Astrocyte (in vitro differentiated cells and primary cell): ENCODE measurements at regions not wholly inside any gene's neighbourhood (a gene's known extent, or its start where the extent isn't known, plus 50 kb on each side); places are given as distances from the start of the nearest gene placed in this dataset.

ENCODE experiments used
- DNase-seq: peaks from one replicate; pipeline ENCODE4 v3.0.0-alpha.2; 2010; ENCODE audit warnings: low read depth
- FAIRE-seq: peaks from 2 replicates; lab custom pipeline; 2011; peaks lifted over from hg19 to GRCh38; lab: Jason Lieb, UNC
- H2AFZ ChIP-seq: 2 replicates; pipeline ENCODE4 v1.6.0; 2012; ENCODE audit warnings: low read depth, low read length, inconsistent platforms
- H3K27ac ChIP-seq: 2 replicates; pipeline ENCODE4 v1.5.1; 2011; ENCODE audit warnings: low read depth, low read length, inconsistent platforms
- H3K27me3 ChIP-seq: 2 replicates; pipeline ENCODE4 v1.6.0; 2011; ENCODE audit warnings: low read length, inconsistent platforms; ENCODE audit not compliant: insufficient read depth
- H3K36me3 ChIP-seq: 2 replicates; pipeline ENCODE4 v1.5.1; 2011; ENCODE audit warnings: low read length, inconsistent platforms; ENCODE audit not compliant: insufficient read depth
- H3K4me1 ChIP-seq: 2 replicates; pipeline ENCODE4 v1.5.1; 2011; ENCODE audit warnings: low read length, inconsistent platforms; ENCODE audit not compliant: insufficient read depth
- H3K4me2 ChIP-seq: 2 replicates; pipeline ENCODE4 v1.6.0; 2012; ENCODE audit warnings: low read length, inconsistent platforms
- H3K4me3 ChIP-seq: 2 replicates; pipeline ENCODE4 v1.5.1; 2011; ENCODE audit warnings: low read depth, mild to moderate bottlenecking, low read length, inconsistent platforms; ENCODE audit not compliant: insufficient read depth
- H3K79me2 ChIP-seq: 2 replicates; pipeline ENCODE4 v1.6.0; 2012; ENCODE audit warnings: mild to moderate bottlenecking, low read length, inconsistent platforms; ENCODE audit not compliant: insufficient read depth
- H3K9ac ChIP-seq: 2 replicates; pipeline ENCODE4 v1.6.0; 2012; ENCODE audit warnings: mild to moderate bottlenecking, low read length, inconsistent platforms
- H3K9me3 ChIP-seq: 2 replicates; pipeline ENCODE4 v1.5.1; 2012; ENCODE audit warnings: low read depth, mild to moderate bottlenecking, low read length, inconsistent platforms; ENCODE audit not compliant: insufficient read depth
- H4K20me1 ChIP-seq: 2 replicates; pipeline ENCODE4 v1.6.0; 2012; ENCODE audit warnings: low read length, inconsistent platforms; ENCODE audit not compliant: insufficient read depth
- H3K27ac Mint-ChIP-seq: one replicate; pipeline ENCODE4 v1.8.0; 2021; ENCODE audit warnings: mild to moderate bottlenecking, mixed read lengths; ENCODE audit not compliant: unreplicated experiment
- H3K27me3 Mint-ChIP-seq: one replicate; pipeline ENCODE4 v1.8.0; 2021; ENCODE audit warnings: low read depth, mixed read lengths; ENCODE audit not compliant: unreplicated experiment
- H3K36me3 Mint-ChIP-seq: one replicate; pipeline ENCODE4 v1.8.0; 2021; ENCODE audit warnings: low read depth, mixed read lengths; ENCODE audit not compliant: unreplicated experiment
- H3K4me1 Mint-ChIP-seq: one replicate; pipeline ENCODE4 v1.8.0; 2021; ENCODE audit warnings: low read depth, mixed read lengths; ENCODE audit not compliant: unreplicated experiment
- H3K4me3 Mint-ChIP-seq: one replicate; pipeline ENCODE4 v1.8.0; 2021; ENCODE audit warnings: mild to moderate bottlenecking, moderate library complexity, mixed read lengths; ENCODE audit not compliant: unreplicated experiment
- H3K9me3 Mint-ChIP-seq: one replicate; pipeline ENCODE4 v1.8.0; 2021; ENCODE audit warnings: mild to moderate bottlenecking, mixed read lengths; ENCODE audit not compliant: unreplicated experiment
- CTCF ChIP-seq: IDR thresholded peaks from 2 replicates; pipeline ENCODE4 v1.5.1; 2011; ENCODE audit warnings: low read depth, mild to moderate bottlenecking, inconsistent platforms, low read length, moderate library complexity; ENCODE audit not compliant: insufficient read depth
- EZH2 ChIP-seq: IDR thresholded peaks from 2 replicates; pipeline ENCODE4 v1.6.1; 2012; ENCODE audit warnings: mild to moderate bottlenecking, low read length, inconsistent platforms; ENCODE audit not compliant: insufficient read depth

GRCh38 chr1:212186427-212187207, 98.6 kb upstream of the PPP2R5A start:
- Mint-ChIP-seq H3K27ac (no peak overlapping the region), H3K4me3 (no peak overlapping the region), H3K27me3 (peaks cover 6% of the 10 kb centered on the region), H3K36me3 (no peaks in the 10 kb centered on the region), H3K9me3 (peaks cover 8% of the 10 kb centered on the region), H3K4me1 (peaks cover 1% of the 10 kb centered on the region)
- Histone ChIP-seq H3K27me3 (no peaks in the 10 kb centered on the region), H3K36me3 (no peaks in the 10 kb centered on the region), H3K4me3 (no peak overlapping the region), H3K27ac (no peak overlapping the region), H2AFZ (no peak overlapping the region), H3K9ac (no peak overlapping the region), H4K20me1 (no peaks in the 10 kb centered on the region), H3K4me2 (no peak overlapping the region), H3K79me2 (no peaks in the 10 kb centered on the region), H3K9me3 (no peaks in the 10 kb centered on the region), H3K4me1 (peaks cover 5% of the 10 kb centered on the region)
- no peak for FAIRE-seq
- no peak for TF ChIP-seq CTCF
- TF ChIP-seq EZH2: no peak
- no peak for DNase-seq

GRCh38 chr1:212188599-212189351, 96.4 kb upstream of the PPP2R5A start:
- Histone ChIP-seq H3K9ac (no peak overlapping the region), H3K4me1 (peaks cover 5% of the 10 kb centered on the region), H3K27ac (no peak overlapping the region), H3K27me3 (no peaks in the 10 kb centered on the region), H3K9me3 (no peaks in the 10 kb centered on the region), H3K4me3 (no peak overlapping the region), H4K20me1 (no peaks in the 10 kb centered on the region), H3K4me2 (no peak overlapping the region), H3K79me2 (no peaks in the 10 kb centered on the region), H3K36me3 (no peaks in the 10 kb centered on the region), H2AFZ (no peak overlapping the region)
- no peak for TF ChIP-seq CTCF
- TF ChIP-seq EZH2: no peak
- peaks cover 4% of the 10 kb centered on the region for H3K27me3 Mint-ChIP-seq
- peaks cover 1% of the 10 kb centered on the region for H3K4me1 Mint-ChIP-seq
- no peak overlapping the region for H3K4me3 Mint-ChIP-seq
- H3K9me3 Mint-ChIP-seq: peaks cover 8% of the 10 kb centered on the region
- DNase-seq (no peak), FAIRE-seq (no peak)
- H3K36me3 Mint-ChIP-seq: no peaks in the 10 kb centered on the region
- H3K27ac Mint-ChIP-seq: no peak overlapping the region
